OCI-LY1 (cell line): ENCODE measurements at regions not wholly inside any gene's neighbourhood (a gene's known extent, or its start where the extent isn't known, plus 50 kb on each side); places are given as distances from the start of the nearest gene placed in this dataset.

ENCODE experiments used
- H2AFZ ChIP-seq: fragments of 200-600 bp; sonication (generic), shearing (Covaris generic); 2 replicates; pipeline ENCODE4 v1.6.0; 2014; ENCODE audit warnings: antibody characterized with exemption, mild to moderate bottlenecking, low read length
- H3F3A ChIP-seq: fragments of 200-600 bp; sonication (generic), shearing (Covaris generic); 2 replicates; pipeline ENCODE4 v1.6.0; 2014; ENCODE audit warnings: mild to moderate bottlenecking, antibody characterized with exemption, low read length, moderate library complexity; ENCODE audit not compliant: insufficient read depth
- H3K27ac ChIP-seq: fragments of 200-600 bp; sonication (generic); 2 replicates; pipeline ENCODE4 v1.5.1; 2014; ENCODE audit warnings: low read length, mixed run types, mild to moderate bottlenecking, low read depth; ENCODE audit not compliant: poor library complexity, severe bottlenecking
- H3K27me3 ChIP-seq: fragments of 200-600 bp; sonication (generic); 2 replicates; pipeline ENCODE4 v1.6.0; 2014; ENCODE audit warnings: antibody characterized with exemption, mild to moderate bottlenecking, low read length, moderate library complexity; ENCODE audit not compliant: insufficient read depth
- H3K36me3 ChIP-seq: fragments of 200-600 bp; sonication (generic); 2 replicates; pipeline ENCODE4 v1.6.1; 2014; ENCODE audit warnings: mild to moderate bottlenecking, antibody characterized with exemption, low read length, moderate library complexity, mixed read lengths; ENCODE audit not compliant: insufficient read depth
- H3K4me1 ChIP-seq: fragments of 200-600 bp; sonication (generic); 2 replicates; pipeline ENCODE4 v1.5.1; 2014; ENCODE audit warnings: mild to moderate bottlenecking, low read length, moderate library complexity; ENCODE audit not compliant: insufficient read depth, severe bottlenecking
- H3K4me2 ChIP-seq: fragments of 200-600 bp; sonication (generic), shearing (Covaris generic); 2 replicates; pipeline ENCODE4 v1.6.1; 2014; ENCODE audit warnings: low read length
- H3K4me3 ChIP-seq: fragments of 200-600 bp; sonication (generic); 2 replicates; pipeline ENCODE4 v1.5.1; 2014; ENCODE audit warnings: low read length, low read depth, mild to moderate bottlenecking, mixed read lengths; ENCODE audit not compliant: poor library complexity, severe bottlenecking
- H3K79me2 ChIP-seq: fragments of 200-600 bp; shearing (Covaris generic); 2 replicates; pipeline ENCODE4 v1.6.1; 2016; ENCODE audit warnings: mixed run types, low read length, mixed read lengths; ENCODE audit not compliant: insufficient read depth
- H3K9ac ChIP-seq: fragments of 200-600 bp; sonication (generic), shearing (Covaris generic); 2 replicates; pipeline ENCODE4 v1.6.1; 2014; ENCODE audit warnings: mild to moderate bottlenecking, low read length, mixed read lengths
- H3K9me2 ChIP-seq: fragments of 200-600 bp; sonication (generic), shearing (Covaris generic); 2 replicates; pipeline ENCODE4 v1.6.1; 2014; ENCODE audit warnings: low read depth, mild to moderate bottlenecking, low read length, mixed read lengths
- H3K9me3 ChIP-seq: fragments of 200-600 bp; shearing (Covaris generic); 2 replicates; pipeline ENCODE4 v1.6.1; 2014; ENCODE audit warnings: low read length, mixed read lengths
- H4K20me1 ChIP-seq: fragments of 200-600 bp; sonication (generic), shearing (Covaris generic); 2 replicates; pipeline ENCODE4 v1.6.0; 2016; ENCODE audit warnings: mild to moderate bottlenecking, low read length; ENCODE audit not compliant: insufficient read depth
- CTCF ChIP-seq: fragments of 200-600 bp; sonication (generic), shearing (Covaris generic); IDR thresholded peaks from 2 replicates; pipeline ENCODE4 v1.5.1; 2017; ENCODE audit warnings: mild to moderate bottlenecking, antibody characterized with exemption, low read length, moderate library complexity, mixed read lengths
- EZH2 ChIP-seq: fragments of 200-600 bp; sonication (generic), shearing (Covaris generic); IDR thresholded peaks from 2 replicates; pipeline ENCODE4 v1.8.0; 2017; ENCODE audit warnings: borderline replicate concordance, mixed run types, mild to moderate bottlenecking, antibody characterized with exemption, low read length, moderate library complexity, mixed read lengths

- Histone ChIP-seq H3F3A (no peaks in the 10 kb centered on the region), H3K4me1 (no peaks in the 10 kb centered on the region), H3K9me2 (no peaks in the 10 kb centered on the region), H3K9ac (no peak overlapping the region), H4K20me1 (no peaks in the 10 kb centered on the region), H2AFZ (no peak overlapping the region), H3K9me3 (no peaks in the 10 kb centered on the region), H3K27ac (no peak overlapping the region), H3K36me3 (no peaks in the 10 kb centered on the region), H3K79me2 (no peaks in the 10 kb centered on the region), H3K4me3 (no peak overlapping the region), H3K27me3 (no peaks in the 10 kb centered on the region), H3K4me2 (no peak overlapping the region)
- TF ChIP-seq EZH2: no peak
- TF ChIP-seq CTCF: no peak
These were observed 77.8 kb upstream of the SLC1A3 start for GRCh38 chr5:36528588-36528987.

GRCh38 chr5:36529142-36529541 is 77.3 kb upstream of the SLC1A3 start:
- no peak for TF ChIP-seq EZH2
- Histone ChIP-seq H3K27me3 (no peaks in the 10 kb centered on the region), H3K9ac (no peak overlapping the region), H3K9me2 (no peaks in the 10 kb centered on the region), H4K20me1 (no peaks in the 10 kb centered on the region), H3K79me2 (no peaks in the 10 kb centered on the region), H3K36me3 (no peaks in the 10 kb centered on the region), H3K4me2 (no peak overlapping the region), H3K9me3 (no peaks in the 10 kb centered on the region), H2AFZ (no peak overlapping the region), H3F3A (no peaks in the 10 kb centered on the region), H3K4me1 (no peaks in the 10 kb centered on the region), H3K4me3 (no peak overlapping the region), H3K27ac (no peak overlapping the region)

- H3K4me3 ChIP-seq: no peak overlapping the region
- no peaks in the 10 kb centered on the region for H3K79me2 ChIP-seq
- H3K9me3 ChIP-seq: no peaks in the 10 kb centered on the region
- H3K36me3 ChIP-seq: no peaks in the 10 kb centered on the region
- no peak overlapping the region for H3K4me2 ChIP-seq
- no peak overlapping the region for H3K9ac ChIP-seq
- H3K4me1 ChIP-seq: no peaks in the 10 kb centered on the region
- no peaks in the 10 kb centered on the region for H3K27me3 ChIP-seq
- no peak overlapping the region for H3K27ac ChIP-seq
- H3K9me2 ChIP-seq: no peaks in the 10 kb centered on the region
- TF ChIP-seq CTCF (no peak), EZH2 (no peak)
- no peaks in the 10 kb centered on the region for H3F3A ChIP-seq
- no peak overlapping the region for H2AFZ ChIP-seq
- H4K20me1 ChIP-seq: no peaks in the 10 kb centered on the region
These were observed 76.2 kb upstream of the SLC1A3 start for GRCh38 chr5:36530215-36530614.

GRCh38 chr5:36531401-36531800 is 75.0 kb upstream of the SLC1A3 start:
- Histone ChIP-seq H3K4me3 (no peak overlapping the region), H3F3A (no peaks in the 10 kb centered on the region), H3K4me1 (no peaks in the 10 kb centered on the region), H2AFZ (no peak overlapping the region), H3K27me3 (no peaks in the 10 kb centered on the region), H3K9me2 (no peaks in the 10 kb centered on the region), H3K4me2 (no peak overlapping the region), H3K9me3 (no peaks in the 10 kb centered on the region), H3K9ac (no peak overlapping the region), H3K36me3 (no peaks in the 10 kb centered on the region), H3K79me2 (no peaks in the 10 kb centered on the region), H3K27ac (no peak overlapping the region), H4K20me1 (no peaks in the 10 kb centered on the region)
- TF ChIP-seq CTCF: no peak
- no peak for TF ChIP-seq EZH2
